Caco-2 (cell line): ENCODE measurements at regions not wholly inside any gene's neighbourhood (a gene's known extent, or its start where the extent isn't known, plus 50 kb on each side); places are given as distances from the start of the nearest gene placed in this dataset.
A peak's percentile ranks its signal among the peaks of the same experiment; 100 is the strongest.

ENCODE experiments used
- BruUV-seq: library from RNA; stranded (reverse); fragments of 400-500 nt; replicated peaks from 2 replicates; lab custom pipeline; 2021; lab: Mats Ljungman, UMichigan
- CTCF ChIA-PET: fragments of 300-600 bp; sonication (Branson Sonifier 250); formaldehyde crosslinking; loops from one replicate; lab custom pipeline; 2022; ENCODE audit warnings: antibody characterized with exemption; lab: Charles Lee
- POLR2A ChIA-PET: fragments of 300-600 bp; sonication (Branson Sonifier 250); formaldehyde crosslinking; loops from one replicate; lab custom pipeline; 2022; ENCODE audit warnings: antibody characterized with exemption; lab: Charles Lee
- DNase-seq, 2 experiments: peaks; one replicate each; pipeline versions ENCODE4 v3.0.0 to v3.0.0-alpha.2; 2020 to 2022
- H3K27me3 ChIP-seq: replicated peaks from 2 replicates; pipeline ENCODE4 v1.6.0; 2011; ENCODE audit warnings: low read length; ENCODE audit not compliant: control insufficient read depth, insufficient read depth
- H3K36me3 ChIP-seq: 2 replicates; pipeline ENCODE4 v1.5.1; 2011; ENCODE audit warnings: low read length; ENCODE audit not compliant: control insufficient read depth, insufficient read depth
- H3K4me1 ChIP-seq: fragments of 250-450 bp; sonication (Bioruptor Pico); 2 replicates; pipeline ENCODE4 v1.5.1; 2020; ENCODE audit warnings: mild to moderate bottlenecking
- H3K4me3 ChIP-seq: 2 replicates; pipeline ENCODE4 v1.5.1; 2011; ENCODE audit warnings: low read depth, mild to moderate bottlenecking, control low read depth, low read length
- H3K9me3 ChIP-seq: fragments of 250-450 bp; sonication (Bioruptor Pico); 2 replicates; pipeline ENCODE4 v1.5.1; 2020; ENCODE audit warnings: mild to moderate bottlenecking, moderate library complexity
- H3K27ac Mint-ChIP-seq: one replicate; pipeline ENCODE4 v1.8.0; 2022; ENCODE audit warnings: mixed read lengths; ENCODE audit not compliant: unreplicated experiment
- H3K27me3 Mint-ChIP-seq: one replicate; pipeline ENCODE4 v1.8.0; 2022; ENCODE audit warnings: mixed read lengths; ENCODE audit not compliant: insufficient read depth, unreplicated experiment
- H3K36me3 Mint-ChIP-seq: one replicate; pipeline ENCODE4 v1.8.0; 2022; ENCODE audit warnings: mild to moderate bottlenecking, mixed read lengths; ENCODE audit not compliant: insufficient read depth, unreplicated experiment
- H3K4me1 Mint-ChIP-seq: one replicate; pipeline ENCODE4 v1.8.0; 2022; ENCODE audit warnings: low read depth, mixed read lengths; ENCODE audit not compliant: unreplicated experiment
- H3K4me3 Mint-ChIP-seq: one replicate; pipeline ENCODE4 v1.8.0; 2022; ENCODE audit warnings: mild to moderate bottlenecking, moderate library complexity, mixed read lengths; ENCODE audit not compliant: unreplicated experiment
- H3K9me3 Mint-ChIP-seq: one replicate; pipeline ENCODE4 v1.8.0; 2022; ENCODE audit warnings: mixed read lengths; ENCODE audit not compliant: unreplicated experiment
- CTCF ChIP-seq, 2 experiments: fragments of 200-600 bp in 1 of 2; IDR thresholded peaks; 1 replicate in 1 of 2; 2 replicates in 1 of 2; pipeline versions ENCODE4 v1.5.1 to v1.8.0; 2011 to 2022; ENCODE audit warnings: antibody characterized with exemption in 1 of 2, control low read depth in 1 of 2, inconsistent platforms in 1 of 2, low read depth in 1 of 2, low read length in 1 of 2, mild to moderate bottlenecking in 1 of 2, moderate library complexity in 1 of 2; ENCODE audit not compliant: insufficient read depth in 1 of 2, severe bottlenecking in 1 of 2, unreplicated experiment in 1 of 2
- intact Hi-C: fragments of 100-400 bp; cut with micrococcal nuclease; formaldehyde crosslinking; loops from one replicate; pipeline ENCODE4 v1.10.0; 2022; ENCODE audit not compliant: unreplicated experiment

GRCh38 chr14:36035675-36036074 lies 140.8 kb downstream of the PTCSC3 start:
- H3K36me3 ChIP-seq, result no peaks in the 10 kb centered on the region
- Mint-ChIP-seq H3K4me3 (no peak overlapping the region), H3K27me3 (peaks cover 6% of the 10 kb centered on the region), H3K36me3 (no peaks in the 10 kb centered on the region), H3K4me1 (no peaks in the 10 kb centered on the region), H3K9me3 (no peaks in the 10 kb centered on the region), H3K27ac (no peak overlapping the region)
- ChIA-PET POLR2A (no interaction called here), CTCF (interaction anchor here (0.5 kb wide), 1 partner anchor 518 kb away, joined by 3 read pairs; no protein-coding TSS in a partner anchor)
- no peaks in the 10 kb centered on the region for H3K27me3 ChIP-seq
- no peak overlapping the region for H3K4me3 ChIP-seq
- TF ChIP-seq CTCF (IDR thresholded peaks at IDR 0.05; ENCODE audit: insufficient read depth in 1 of 2, low read depth in 1 of 2, low read length in 1 of 2, severe bottlenecking in 1 of 2, unreplicated experiment in 1 of 2), result no peak
- BruUV-seq, result no TSS peak
- intact Hi-C loops, result no loop called here
- H3K4me1 ChIP-seq, result no peaks in the 10 kb centered on the region
- no peak for DNase-seq
- no peaks in the 10 kb centered on the region for H3K9me3 ChIP-seq

- no peak for TF ChIP-seq CTCF (IDR thresholded peaks at IDR 0.05; ENCODE audit: insufficient read depth in 1 of 2, low read depth in 1 of 2, low read length in 1 of 2, severe bottlenecking in 1 of 2, unreplicated experiment in 1 of 2)
- CTCF ChIA-PET, result no interaction called here
- Mint-ChIP-seq H3K36me3 (no peaks in the 10 kb centered on the region), H3K9me3 (peaks cover 7% of the 10 kb centered on the region), H3K27me3 (peaks cover 19% of the 10 kb centered on the region), H3K4me3 (no peak overlapping the region), H3K4me1 (no peaks in the 10 kb centered on the region), H3K27ac (no peak overlapping the region)
- intact Hi-C loops, result loop anchor here (1.0 to 5.0 kb wide), 2 partner anchors 66 to 145 kb away; no protein-coding TSS in a partner anchor
- Histone ChIP-seq H3K9me3 (no peaks in the 10 kb centered on the region), H3K27me3 (no peaks in the 10 kb centered on the region; the same call in 1 of the 2 replicates), H3K4me3 (no peak overlapping the region), H3K4me1 (no peaks in the 10 kb centered on the region), H3K36me3 (no peaks in the 10 kb centered on the region)
- POLR2A ChIA-PET, result no interaction called here
- BruUV-seq, result no TSS peak
- no peak for DNase-seq
Observed at GRCh38 chr14:36028665-36029064, 147.9 kb downstream of the PTCSC3 start.

GRCh38 chr14:36028218-36028617 lies 148.3 kb downstream of the PTCSC3 start:
- peak in 1 of 2 experiments; percentile 17 for DNase-seq
- POLR2A ChIA-PET, result no interaction called here
- Mint-ChIP-seq H3K9me3 (peaks cover 7% of the 10 kb centered on the region), H3K27me3 (peaks cover 19% of the 10 kb centered on the region), H3K4me1 (no peaks in the 10 kb centered on the region), H3K4me3 (no peak overlapping the region), H3K27ac (no peak overlapping the region), H3K36me3 (no peaks in the 10 kb centered on the region)
- Histone ChIP-seq H3K27me3 (no peaks in the 10 kb centered on the region; the same call in 1 of the 2 replicates), H3K9me3 (no peaks in the 10 kb centered on the region), H3K4me3 (no peak overlapping the region), H3K36me3 (no peaks in the 10 kb centered on the region), H3K4me1 (no peaks in the 10 kb centered on the region)
- TF ChIP-seq CTCF (IDR thresholded peaks at IDR 0.05; ENCODE audit: insufficient read depth in 1 of 2, low read depth in 1 of 2, low read length in 1 of 2, severe bottlenecking in 1 of 2, unreplicated experiment in 1 of 2), result no peak
- no TSS peak for BruUV-seq
- intact Hi-C loops, result loop anchor here (1.0 to 5.0 kb wide), 2 partner anchors 66 to 145 kb away; no protein-coding TSS in a partner anchor
- CTCF ChIA-PET, result no interaction called here
